ENCODE measurements at regions not wholly inside any gene's neighbourhood (a gene's known extent, or its start where the extent isn't known, plus 50 kb on each side); places are given as distances from the start of the nearest gene placed in this dataset.

GRCh38 chr2:161077367-161078210, 82.6 kb upstream of the TANK start:
- peak; percentile 57 for DNase-seq

GRCh38 chr2:161078211-161078539, 82.1 kb upstream of the TANK start:
- DNase-seq: no peak

GRCh38 chr2:161085149-161085548, 75.1 kb upstream of the TANK start:
- DNase-seq: no peak

GRCh38 chr2:161088658-161089350, 71.4 kb upstream of the TANK start:
- DNase-seq: no peak

- DNase-seq: peak; percentile 47
Observed at GRCh38 chr2:161090411-161090810, 69.8 kb upstream of the TANK start.

- no peak for DNase-seq
Observed at GRCh38 chr2:161095314-161095713, 64.9 kb upstream of the TANK start.

GRCh38 chr2:161096336-161096735, 63.9 kb upstream of the TANK start:
- no peak for DNase-seq

GRCh38 chr2:161097157-161097556, 63.1 kb upstream of the TANK start:
- DNase-seq: no peak

- no peak for DNase-seq
Observed at GRCh38 chr2:161100211-161100895, 59.9 kb upstream of the TANK start.

- DNase-seq: no peak
Observed at GRCh38 chr2:161101406-161101805, 58.8 kb upstream of the TANK start.

- no peak for DNase-seq
Observed at GRCh38 chr2:161102770-161103450, 57.3 kb upstream of the TANK start.

- DNase-seq: no peak
Observed at GRCh38 chr2:161103451-161103831, 56.8 kb upstream of the TANK start.

- no peak for DNase-seq
Observed at GRCh38 chr2:161104054-161104553, 56.1 kb upstream of the TANK start.

- DNase-seq: no peak
Observed at GRCh38 chr2:161107265-161107664, 53.0 kb upstream of the TANK start.
